ENCODE measurements at regions not wholly inside any gene's neighbourhood (a gene's known extent, or its start where the extent isn't known, plus 50 kb on each side); places are given as distances from the start of the nearest gene placed in this dataset.
A peak's percentile ranks its signal among the peaks of the same experiment; 100 is the strongest.

GRCh38 chr9:3049636-3050035 is 205.7 kb upstream of the PUM3 start:
- DNase-seq: peak; percentile 44

- no peak for DNase-seq
Measured at GRCh38 chr9:3047912-3048311, 204.0 kb upstream of the PUM3 start.

- DNase-seq: peak; percentile 22
Measured at GRCh38 chr9:3045153-3045552, 201.3 kb upstream of the PUM3 start.

- peak; percentile 56 for DNase-seq
Measured at GRCh38 chr9:3043369-3043768, 199.5 kb upstream of the PUM3 start.

- DNase-seq: peak; percentile 53
Measured at GRCh38 chr9:3040761-3041160, 196.9 kb upstream of the PUM3 start.

- DNase-seq: no peak
Measured at GRCh38 chr9:3036333-3036700, 192.4 kb upstream of the PUM3 start.

GRCh38 chr9:3035579-3036332 is 191.9 kb upstream of the PUM3 start:
- no peak for DNase-seq

GRCh38 chr9:3032898-3033297 is 189.0 kb upstream of the PUM3 start:
- no peak for DNase-seq

GRCh38 chr9:3028535-3028934 is 184.6 kb upstream of the PUM3 start:
- peak; percentile 63 for DNase-seq

GRCh38 chr9:3027210-3027609 is 183.3 kb upstream of the PUM3 start:
- DNase-seq: no peak

GRCh38 chr9:3023449-3023848 is 179.6 kb upstream of the PUM3 start:
- no peak for DNase-seq

- DNase-seq: no peak
Measured at GRCh38 chr9:3018691-3019230, 174.9 kb upstream of the PUM3 start.

- no peak for DNase-seq
Measured at GRCh38 chr9:3018071-3018470, 174.2 kb upstream of the PUM3 start.

GRCh38 chr9:3014178-3014577 is 170.3 kb upstream of the PUM3 start:
- DNase-seq: no peak

- no peak for DNase-seq
Measured at GRCh38 chr9:3012842-3013241, 168.9 kb upstream of the PUM3 start.

- no peak for DNase-seq
Measured at GRCh38 chr9:3012245-3012644, 168.3 kb upstream of the PUM3 start.

- DNase-seq: no peak
Measured at GRCh38 chr9:3008091-3008490, 164.2 kb upstream of the PUM3 start.

- DNase-seq: no peak
Measured at GRCh38 chr9:3007326-3007725, 163.4 kb upstream of the PUM3 start.

- DNase-seq: no peak
Measured at GRCh38 chr9:3006851-3007250, 163.0 kb upstream of the PUM3 start.

- DNase-seq: no peak
Measured at GRCh38 chr9:3004572-3004971, 160.7 kb upstream of the PUM3 start.

- peak; percentile 10 for DNase-seq
Measured at GRCh38 chr9:3001311-3001710, 157.4 kb upstream of the PUM3 start.

GRCh38 chr9:2992427-2992826 is 148.5 kb upstream of the PUM3 start:
- no peak for DNase-seq

GRCh38 chr9:2991292-2991691 is 147.4 kb upstream of the PUM3 start:
- no peak for DNase-seq

GRCh38 chr9:2987679-2988078 is 143.8 kb upstream of the PUM3 start:
- DNase-seq: no peak

- DNase-seq: no peak
Measured at GRCh38 chr9:2985343-2985742, 141.4 kb upstream of the PUM3 start.
